Heart right ventricle (tissue), 16 donors: ENCODE measurements at regions not wholly inside any gene's neighbourhood (a gene's known extent, or its start where the extent isn't known, plus 50 kb on each side); places are given as distances from the start of the nearest gene placed in this dataset.

ENCODE experiments used
- ATAC-seq, 8 donors: fragments of 200-7000 bp; cut with Tn5 transposase; one replicate each; pipeline ENCODE4 v1.9.1; 2020; ENCODE audit warnings: mild to moderate bottlenecking in 8 of 8, moderate library complexity in 8 of 8, moderate number of reproducible peaks in 1 of 8
- DNase-seq, 2 donors: peaks; one replicate each; pipeline ENCODE4 v3.0.0-alpha.2; 2020
- H3K27ac ChIP-seq, 10 donors: fragments of 200-600 bp; sonication (generic) in 2 of 10; one replicate each; pipeline versions ENCODE4 v1.5.0 to v1.8.0; 2020 to 2022; ENCODE audit warnings: mild to moderate bottlenecking in 3 of 10
- H3K27me3 ChIP-seq, 7 donors: fragments of 200-600 bp; one replicate each; pipeline ENCODE4 v1.8.0; 2021 to 2022; ENCODE audit warnings: mild to moderate bottlenecking in 2 of 7
- H3K36me3 ChIP-seq, 9 donors: fragments of 200-600 bp; sonication (generic) in 1 of 9; one replicate each; pipeline versions ENCODE4 v1.5.0 to v1.8.0; 2020 to 2022; ENCODE audit warnings: mild to moderate bottlenecking in 2 of 9
- H3K4me1 ChIP-seq, 9 donors: fragments of 200-600 bp; sonication (generic) in 1 of 9; one replicate each; pipeline versions ENCODE4 v1.5.0 to v1.8.0; 2020 to 2022; ENCODE audit warnings: mild to moderate bottlenecking in 4 of 9
- H3K4me3 ChIP-seq, 10 donors: fragments of 200-600 bp; sonication (generic) in 2 of 10; one replicate each; pipeline versions ENCODE4 v1.5.0 to v1.8.0; 2020 to 2022; ENCODE audit warnings: mild to moderate bottlenecking in 7 of 10, moderate library complexity in 2 of 10
- H3K9me3 ChIP-seq, 11 donors: fragments of 200-600 bp in 10 of 11; sonication (generic) in 2 of 11; one replicate each; pipeline versions ENCODE4 v1.5.0 to v1.8.0; 2013 to 2022; ENCODE audit warnings: mild to moderate bottlenecking in 2 of 11, control low read depth in 1 of 11, moderate library complexity in 1 of 11
- CTCF ChIP-seq, 9 donors: fragments of 200-600 bp; sonication (generic) in 2 of 9; IDR thresholded peaks; one replicate each; pipeline versions ENCODE4 v1.5.0 to v1.8.0; 2021 to 2022; ENCODE audit warnings: antibody characterized with exemption in 9 of 9, mild to moderate bottlenecking in 5 of 9, moderate library complexity in 1 of 9
- WGBS, 2 donors: extraction: QIAGEN DNeasy Blood & Tissue Kit; methylation state at CpG; one replicate each; pipeline ENCODE4 v1.1.7; 2013; ENCODE audit warnings: inconsistent platforms in 1 of 2; 5-methylcytosine and 5-hydroxymethylcytosine counted together
- intact Hi-C, 10 donors: fragments of 100-400 bp; cut with DNase I; formaldehyde crosslinking; loops; one replicate each; pipeline versions ENCODE4 v1.11.1 to v1.14.2; 2022
- donor health status: Arrhythmogenic right ventricular cardiomyopathy.
- donor health status: ischemic (EF 13 %, LVEDD 7.1; RV severe dilation, severe dysfunction).
- donor health status: healthy with polysubstance abuse.
- donor health status: DM: no; HTN: yes; CAD: no.
- donor health status: DM: no; HTN: no; CAD: no.
- donor health status: ischemic (EF 25% LVEDD 6.9; RV normal size, moderate dysfunction).
- donor health status: ischemic (EF 25% LVEDD 5.7; RV mildly dilated, moderate dysfunction).
- donor health status: healthy.
- donor health status: DM: yes; HTN: yes; CAD: no.
- donor health status: Ischemic cardiomyopathy.
- donor health status: ischemic (EF 35%, LVEDD 5.7; RV mildly dilated, moderate dysfunction).
- donor health status: nonischemic (EF 11% LVEDD 7.7; RV severe dilation, severe dysfunction).
- donor health status: DM: yes; HTN: yes; CAD: no.
- donor health status: PGD.
- donor health status: ischemic (EF 29% LVEDD 5.4; RV normal size, mild dysfunction).
- donor health status: nonischemic (EF 23%, LVEDD 6.1; RV moderate dilation, normal function).

- TF ChIP-seq CTCF (IDR thresholded peaks at IDR 0.05), result no peak
- Histone ChIP-seq H3K27me3 (peaks cover 0 to 4% (median 0%) of the 10 kb centered on the region in 7 donors), H3K4me1 (no peaks in the 10 kb centered on the region), H3K27ac (no peak overlapping the region), H3K4me3 (no peak overlapping the region), H3K36me3 (no peaks in the 10 kb centered on the region), H3K9me3 (no peaks in the 10 kb centered on the region)
- intact Hi-C loops, result no loop called here
- ATAC-seq (no peak), DNase-seq (no peak)
- WGBS, 2 donors, result 79 to 81% methylated on average over 5 of the region's 5 CpGs
Observed at GRCh38 chr13:73372666-73373627, 314.1 kb downstream of the KLF5 start.

GRCh38 chr13:73370066-73370465 is 311.3 kb downstream of the KLF5 start:
- Histone ChIP-seq H3K27ac (no peak overlapping the region), H3K27me3 (peaks cover 0 to 4% (median 0%) of the 10 kb centered on the region in 7 donors), H3K4me1 (no peaks in the 10 kb centered on the region), H3K36me3 (no peaks in the 10 kb centered on the region), H3K4me3 (no peak overlapping the region), H3K9me3 (no peaks in the 10 kb centered on the region)
- DNase-seq (no peak), ATAC-seq (no peak)
- no peak for TF ChIP-seq CTCF (IDR thresholded peaks at IDR 0.05)
- 89 to 92% methylated on average over 3 of the region's 3 CpGs for WGBS, 2 donors
- intact Hi-C loops, result no loop called here

GRCh38 chr13:73369095-73369494 is 310.3 kb downstream of the KLF5 start:
- ATAC-seq (no peak), DNase-seq (no peak)
- Histone ChIP-seq H3K27ac (no peak overlapping the region), H3K4me1 (no peaks in the 10 kb centered on the region), H3K4me3 (no peak overlapping the region), H3K36me3 (no peaks in the 10 kb centered on the region), H3K9me3 (no peaks in the 10 kb centered on the region), H3K27me3 (peaks cover 0 to 4% (median 0%) of the 10 kb centered on the region in 7 donors)
- 64 to 67% methylated on average over 2 of the region's 2 CpGs for WGBS, 2 donors
- no peak for TF ChIP-seq CTCF (IDR thresholded peaks at IDR 0.05)
- intact Hi-C loops, result no loop called here

- ATAC-seq (no peak), DNase-seq (no peak)
- 79 to 85% methylated on average over 5 of the region's 5 CpGs for WGBS, 2 donors
- no peaks in the 10 kb centered on the region for H3K36me3 ChIP-seq
- no peak overlapping the region for H3K27ac ChIP-seq
- peaks cover 0 to 4% (median 0%) of the 10 kb centered on the region in 7 donors for H3K27me3 ChIP-seq
- H3K4me3 ChIP-seq, result no peak overlapping the region
- no peaks in the 10 kb centered on the region for H3K4me1 ChIP-seq
- TF ChIP-seq CTCF (IDR thresholded peaks at IDR 0.05), result no peak
- intact Hi-C loops, result no loop called here
- H3K9me3 ChIP-seq, result no peaks in the 10 kb centered on the region
Observed at GRCh38 chr13:73368608-73369007, 309.8 kb downstream of the KLF5 start.
